Fibroblast of the conjunctiva (primary cell): ENCODE measurements at regions not wholly inside any gene's neighbourhood (a gene's known extent, or its start where the extent isn't known, plus 50 kb on each side); places are given as distances from the start of the nearest gene placed in this dataset.

Source experiments
- DNase-seq: peaks from one replicate; pipeline ENCODE4 v3.0.0-alpha.2; 2010; ENCODE audit warnings: low read depth

GRCh38 chr2:66382091-66382490 is 52.8 kb upstream of the MEIS1 start:
- no peak for DNase-seq

DNA sequence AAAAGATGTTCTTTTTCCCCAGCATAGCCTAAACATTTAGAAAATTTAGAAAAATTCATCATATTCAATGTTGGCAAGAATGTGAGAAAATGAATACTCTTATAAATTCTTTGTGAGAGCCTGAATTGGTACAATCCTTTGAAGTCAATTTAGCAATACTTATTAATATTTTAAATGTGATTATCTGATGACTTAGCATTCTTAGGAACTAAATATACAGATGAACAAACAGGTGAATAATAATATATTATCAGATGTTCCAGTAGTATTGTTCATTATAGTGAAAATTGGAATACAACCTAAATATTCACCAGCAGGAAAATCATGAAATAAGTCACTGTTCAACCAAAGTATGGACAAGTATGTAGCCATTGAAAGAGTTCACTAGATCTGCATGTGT is 55.5 kb upstream of the MEIS1 start:
- no peak for DNase-seq

GRCh38 chr2:66377832-66378231 is 57.1 kb upstream of the MEIS1 start:
- no peak for DNase-seq

- no peak for DNase-seq
These were observed 64.1 kb upstream of the MEIS1 start for GRCh38 chr2:66370824-66371223.

GRCh38 chr2:66366619-66367018 is 68.3 kb upstream of the MEIS1 start:
- no peak for DNase-seq

- DNase-seq: peak; percentile 36
These were observed 70.2 kb upstream of the MEIS1 start for GRCh38 chr2:66364495-66365333.

GRCh38 chr2:66362701-66363100 is 72.2 kb upstream of the MEIS1 start:
- no peak for DNase-seq

DNA sequence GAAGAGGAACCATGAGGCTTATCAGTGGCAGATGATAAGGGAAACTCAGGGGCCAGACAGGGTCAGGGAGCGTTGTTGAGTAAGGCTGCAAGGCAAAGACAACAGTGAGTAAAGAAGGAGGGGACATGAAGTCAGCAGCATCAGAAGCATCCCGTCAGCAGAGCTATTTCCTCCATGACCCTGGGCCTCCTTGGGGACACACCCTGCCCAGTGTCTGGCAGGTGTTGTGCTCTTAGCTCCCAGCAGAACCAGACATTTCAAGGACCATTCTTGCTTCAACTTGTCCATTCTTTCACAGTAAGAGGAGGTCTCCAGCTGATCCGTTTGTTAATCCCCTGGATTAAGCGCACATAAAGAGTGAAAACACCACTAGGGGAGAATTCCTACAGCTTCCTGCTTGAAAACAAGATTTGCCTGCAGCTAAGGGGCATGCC is 88.7 kb upstream of the MEIS1 start:
- no peak for DNase-seq

GRCh38 chr2:66344087-66344663 is 90.8 kb upstream of the MEIS1 start:
- no peak for DNase-seq

GRCh38 chr2:66343259-66343658 is 91.7 kb upstream of the MEIS1 start:
- DNase-seq: no peak

DNA sequence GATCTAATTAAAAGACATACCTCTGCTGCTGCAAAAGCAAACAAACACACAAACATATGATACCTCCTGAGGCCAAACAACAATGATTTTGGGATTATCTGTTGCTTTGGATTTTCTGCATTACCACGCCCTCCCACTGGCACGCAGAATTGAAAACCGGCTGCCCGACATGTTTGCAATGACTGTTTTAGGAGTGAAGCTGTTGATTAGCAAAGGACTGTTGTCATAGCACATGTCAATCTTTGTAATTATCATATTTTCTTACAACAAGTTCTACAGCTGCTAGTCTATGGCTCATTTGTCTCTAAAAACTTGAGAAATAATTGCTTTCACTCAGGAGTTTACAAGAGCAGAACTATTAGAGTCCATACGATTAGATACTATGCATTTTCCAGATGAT is 94.4 kb upstream of the MEIS1 start:
- DNase-seq: no peak

DNA sequence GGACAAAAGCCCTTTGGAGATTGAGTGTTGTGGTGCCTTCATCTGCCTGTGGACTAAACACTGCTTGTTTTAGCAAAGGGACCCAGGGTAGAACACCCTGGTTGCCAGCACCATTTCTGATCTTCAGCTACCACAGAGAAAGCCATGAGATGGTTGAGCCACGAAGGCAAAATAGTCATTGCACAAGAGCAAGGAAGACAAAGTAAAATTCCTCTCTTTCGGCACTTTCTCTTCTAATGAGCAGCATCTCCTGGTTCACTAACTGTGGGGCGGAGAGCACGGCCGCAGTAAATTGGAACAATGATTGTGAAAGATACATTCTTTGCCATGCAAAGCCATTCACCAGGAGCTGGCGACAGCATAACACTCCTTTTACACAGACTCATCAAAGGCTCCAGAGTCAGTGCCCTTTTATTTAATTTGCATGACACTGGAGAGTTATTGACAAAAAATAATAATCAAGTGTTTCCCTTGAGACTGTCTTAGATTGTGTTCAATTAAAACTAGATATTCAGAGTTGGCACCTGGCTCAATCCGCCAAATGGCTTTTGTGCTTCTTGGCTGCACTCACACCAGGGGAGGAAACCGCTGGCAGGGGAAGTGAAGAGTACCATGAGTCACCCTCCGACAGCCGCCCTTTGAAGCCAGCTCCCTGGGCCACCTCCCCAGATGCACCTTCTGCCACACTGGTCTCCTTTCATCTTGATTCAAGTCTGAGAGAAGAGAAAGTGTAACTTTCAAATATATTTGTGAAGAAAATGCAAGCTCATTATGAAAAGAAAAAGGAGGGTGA is 100.5 kb upstream of the MEIS1 start:
- DNase-seq: no peak

GRCh38 chr2:66331176-66331575 is 103.7 kb upstream of the MEIS1 start:
- DNase-seq: no peak

DNA sequence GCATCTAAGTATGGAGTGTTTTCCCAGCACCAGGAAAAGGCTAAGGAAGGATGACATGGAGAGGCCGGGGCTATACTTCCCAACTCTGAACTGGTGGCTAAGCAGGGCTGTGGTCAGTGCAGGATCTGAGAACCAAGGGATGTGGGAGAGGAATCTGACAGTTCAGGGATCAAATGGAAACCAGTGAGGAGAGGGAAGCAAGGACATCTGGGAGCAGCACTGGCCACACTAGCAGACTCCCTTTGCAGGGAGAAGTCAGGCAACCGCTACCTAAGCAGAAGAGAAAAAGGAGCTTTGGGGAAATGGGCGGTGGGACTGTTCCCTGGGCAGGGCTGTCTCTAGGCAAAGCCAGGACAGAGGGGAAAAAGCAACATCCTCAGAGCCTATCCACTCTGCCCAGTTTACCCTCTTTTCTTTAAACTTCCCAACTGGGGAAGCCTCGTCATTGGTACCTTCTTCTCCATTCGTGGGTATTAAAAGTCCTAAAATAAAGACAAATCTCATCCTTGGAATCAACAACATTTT is 105.8 kb upstream of the MEIS1 start:
- no peak for DNase-seq

- no peak for DNase-seq
These were observed 107.7 kb upstream of the MEIS1 start for GRCh38 chr2:66327066-66327740.

- no peak for DNase-seq
These were observed 109.9 kb upstream of the MEIS1 start for GRCh38 chr2:66324909-66325528.

GRCh38 chr2:66324356-66324755 is 110.6 kb upstream of the MEIS1 start:
- DNase-seq: no peak

GRCh38 chr2:66323406-66323805 is 111.5 kb upstream of the MEIS1 start:
- DNase-seq: no peak

DNA sequence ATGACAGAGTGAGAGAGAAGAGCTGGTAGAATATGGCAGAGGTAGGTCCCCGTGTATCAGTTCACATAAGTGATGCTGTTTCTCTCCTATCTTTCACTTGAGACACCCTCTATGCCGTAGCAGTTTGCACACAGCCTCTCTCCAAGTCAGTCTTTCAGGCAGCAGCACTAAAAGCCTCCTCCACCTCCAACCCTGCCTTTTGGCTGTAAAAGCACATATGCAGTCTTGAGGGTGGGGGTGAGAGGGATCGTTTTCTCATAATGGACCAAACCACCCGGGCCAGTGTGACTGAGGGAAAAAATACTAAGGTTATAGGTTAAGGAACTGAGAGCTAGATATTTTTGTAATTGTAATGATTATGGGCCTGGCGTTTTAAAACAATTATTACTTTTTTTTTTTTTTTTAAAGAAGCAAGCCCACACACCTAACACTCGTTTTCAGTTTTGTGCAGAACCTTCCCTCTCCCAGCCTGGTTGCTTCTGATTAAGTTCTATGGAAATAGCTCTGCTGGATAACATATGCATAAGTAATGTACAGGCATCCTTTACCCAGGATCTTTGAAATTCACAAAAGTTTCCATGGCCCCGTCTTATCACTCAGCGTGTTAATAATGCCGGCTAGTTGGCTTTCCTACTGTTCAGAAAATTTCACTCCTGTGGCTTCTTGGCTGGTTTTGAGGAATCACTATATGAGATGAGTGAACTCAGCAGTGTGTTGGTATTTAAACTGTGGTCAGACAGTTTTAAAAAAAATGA is 112.2 kb upstream of the MEIS1 start:
- DNase-seq: no peak

DNA sequence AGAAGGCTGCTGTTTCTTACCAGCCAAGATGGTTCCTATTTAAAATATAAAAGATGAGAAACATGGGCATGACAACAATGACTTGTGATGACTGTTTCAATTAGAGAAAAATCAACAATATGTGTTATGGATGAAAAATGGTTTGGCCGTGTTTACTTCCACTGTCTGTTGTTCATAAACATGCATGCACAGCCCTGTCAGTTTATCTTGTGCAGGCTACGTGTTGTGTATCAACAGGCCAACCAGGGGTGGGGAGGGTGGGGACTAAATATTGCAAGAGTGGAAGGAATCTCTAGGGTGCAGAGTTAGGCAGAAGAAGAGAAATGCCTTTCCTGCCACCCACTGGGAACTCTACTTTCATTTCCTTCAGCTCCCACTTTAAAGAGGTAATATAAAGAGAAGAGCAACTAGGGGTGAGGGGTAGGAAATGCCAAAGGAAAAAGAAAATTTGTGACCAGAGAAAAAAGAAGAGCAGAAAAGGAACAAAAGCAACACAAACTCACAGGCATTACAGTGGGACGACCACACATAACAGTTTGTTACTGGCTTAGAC is 116.8 kb upstream of the MEIS1 start:
- DNase-seq: no peak
